HG02763 (cell line): ENCODE measurements at regions not wholly inside any gene's neighbourhood (a gene's known extent, or its start where the extent isn't known, plus 50 kb on each side); places are given as distances from the start of the nearest gene placed in this dataset.

Experiments used
- ATAC-seq: cut with Tn5 transposase; IDR thresholded peaks from one replicate; pipeline ENCODE4 v1.9.1; 2021; ENCODE audit warnings: mild to moderate bottlenecking, moderate library complexity; ENCODE audit not compliant: unreplicated experiment

DNA sequence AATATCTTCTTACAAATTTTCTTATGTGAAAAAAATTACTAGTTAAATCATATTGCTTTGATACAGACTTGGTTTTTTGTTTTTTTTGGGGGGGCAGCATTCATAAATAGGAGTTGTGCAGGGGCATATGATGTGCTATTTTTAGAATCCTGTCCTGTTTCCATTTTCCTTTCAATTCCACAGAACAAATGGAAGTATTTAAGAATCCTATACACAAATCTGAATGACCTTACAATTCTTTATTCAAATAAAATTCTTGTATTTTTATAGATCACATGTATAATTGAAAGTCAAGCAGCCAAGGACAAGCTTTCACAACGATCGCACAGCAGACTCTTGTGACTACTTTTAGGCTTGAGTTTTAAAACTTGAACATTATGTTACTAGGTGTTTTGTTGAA, 523.9 kb downstream of the ANKRD50 start:
- ATAC-seq, result no peak

DNA sequence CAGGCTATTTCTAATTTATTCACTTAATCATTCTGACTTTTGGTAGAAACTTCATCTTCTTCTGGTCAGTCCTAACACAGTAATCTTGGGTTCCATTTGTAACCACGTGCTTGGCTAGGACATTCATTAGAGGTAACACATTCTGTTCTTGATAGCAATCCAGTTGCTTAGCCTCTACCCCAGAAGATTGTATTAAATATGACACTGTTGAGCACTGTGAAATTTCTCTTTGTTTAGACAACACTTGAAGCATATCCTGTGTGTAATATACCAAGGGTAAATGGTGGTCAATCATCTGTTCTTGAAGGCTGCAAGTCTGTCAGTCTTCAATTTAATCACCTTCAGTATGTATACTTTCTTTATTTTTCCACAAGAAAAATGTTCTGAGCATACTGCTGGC, 523.0 kb downstream of the ANKRD50 start:
- no peak for ATAC-seq

DNA sequence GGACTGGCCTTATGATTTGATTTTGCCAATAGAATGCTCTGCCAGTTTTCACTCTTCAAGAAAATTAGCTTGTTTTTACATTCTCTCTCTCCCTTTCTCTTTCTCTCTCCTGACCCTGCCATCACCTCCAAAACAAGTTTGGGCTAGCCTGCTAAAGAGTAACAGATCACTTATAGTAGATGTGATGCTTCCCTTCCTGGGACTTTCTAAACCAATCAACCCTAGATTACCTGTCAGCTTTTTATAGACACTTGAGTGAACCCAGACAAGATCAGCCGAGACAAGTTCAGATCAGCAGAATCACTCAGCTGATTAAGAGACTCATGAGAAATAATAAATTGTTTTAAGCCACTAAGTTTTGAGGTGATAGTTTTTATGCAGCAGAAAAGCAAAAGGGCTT, 521.2 kb downstream of the ANKRD50 start:
- ATAC-seq, result no peak

DNA sequence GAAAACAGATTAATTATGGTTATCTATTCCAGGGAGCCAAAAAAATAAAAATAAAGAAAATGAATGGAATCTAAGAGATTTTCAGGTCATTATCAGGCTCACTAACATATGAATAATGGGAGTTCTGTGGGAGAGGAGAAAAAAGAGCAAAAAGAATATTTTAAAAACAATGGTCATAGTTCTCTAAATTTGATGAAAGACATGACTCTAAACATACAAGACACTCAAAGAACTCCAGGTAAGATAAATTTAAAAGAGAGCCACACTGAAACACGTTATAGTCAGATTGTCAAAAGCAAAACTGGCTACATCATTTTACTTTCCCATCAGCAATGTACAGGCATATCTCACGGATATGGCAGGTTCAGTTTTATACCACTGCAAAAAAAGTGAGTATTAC, 520.0 kb downstream of the ANKRD50 start:
- no peak for ATAC-seq

DNA sequence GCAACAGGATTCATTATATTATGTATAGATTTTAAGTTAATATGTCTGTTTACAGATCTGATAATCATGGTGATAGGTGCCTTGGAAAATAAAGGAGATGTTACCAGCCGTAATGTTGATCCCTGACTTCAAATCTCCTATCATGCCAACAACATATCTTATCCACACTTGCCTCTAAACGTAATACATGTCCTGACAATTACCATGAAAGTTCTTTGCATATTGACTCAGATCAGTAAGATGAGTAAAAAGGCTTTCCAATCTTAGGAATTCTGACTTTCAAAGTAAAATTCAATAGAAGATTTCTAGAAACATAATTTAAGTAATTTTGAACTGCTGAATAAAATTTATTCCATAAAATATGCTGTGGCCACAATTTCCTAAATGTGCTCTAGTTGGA, 513.3 kb downstream of the ANKRD50 start:
- no peak for ATAC-seq

DNA sequence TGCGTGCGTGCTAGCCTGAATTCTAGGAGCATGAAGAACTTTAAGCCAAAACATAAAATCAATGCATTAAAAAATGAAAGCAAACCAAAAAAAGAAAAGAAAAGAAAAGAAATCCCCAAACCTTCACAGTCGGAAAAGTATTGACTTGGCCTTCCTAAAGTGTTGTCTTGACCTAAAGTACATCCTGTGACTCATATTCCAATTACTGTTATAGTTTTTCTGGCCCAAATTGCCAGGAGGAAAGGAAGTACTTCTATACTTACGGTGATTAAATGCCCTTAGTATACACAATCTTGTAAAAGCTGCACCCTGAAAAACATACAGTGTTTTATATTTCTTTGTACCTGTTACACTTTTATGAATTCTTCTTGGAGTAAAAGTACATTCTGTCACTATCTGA, 512.8 kb downstream of the ANKRD50 start:
- ATAC-seq, result no peak

DNA sequence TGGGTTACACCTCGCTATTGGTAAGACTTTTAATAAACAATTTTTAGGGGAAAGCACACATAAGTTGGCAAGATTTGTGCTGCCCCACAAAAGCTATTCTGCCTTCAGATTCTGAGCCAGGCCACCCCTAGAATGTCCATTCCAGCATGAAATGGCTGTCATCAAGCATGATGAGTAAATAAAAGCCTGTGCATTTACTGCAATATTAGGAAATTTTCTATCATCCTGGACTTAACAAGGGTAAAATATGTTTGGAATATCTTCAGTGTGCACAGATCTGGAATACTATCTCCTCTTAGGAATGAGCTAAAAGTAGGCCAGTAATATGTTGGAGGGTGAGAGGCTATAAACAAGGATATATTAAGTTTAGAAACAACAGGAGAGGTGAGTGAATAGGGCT, 510.9 kb downstream of the ANKRD50 start:
- ATAC-seq, result no peak

DNA sequence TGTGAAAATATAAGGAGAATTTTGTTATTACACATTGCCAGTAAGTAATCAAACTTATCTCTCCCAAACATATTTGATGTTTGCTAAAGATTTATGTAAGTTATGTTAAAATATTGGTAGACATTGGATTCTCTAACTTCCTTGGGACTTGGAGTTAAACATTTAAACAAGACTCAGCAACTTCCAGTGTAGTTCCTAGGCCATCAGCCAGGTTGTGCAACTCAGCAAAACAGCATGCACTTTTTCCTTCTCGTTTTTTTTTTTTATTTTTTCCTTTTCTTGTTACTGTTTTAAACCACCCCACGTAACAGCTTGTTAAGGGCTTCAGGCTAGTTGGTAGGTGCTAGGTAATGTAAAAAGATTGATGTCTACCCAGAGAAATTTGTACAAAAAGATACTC, 510.4 kb downstream of the ANKRD50 start:
- ATAC-seq, result no peak

DNA sequence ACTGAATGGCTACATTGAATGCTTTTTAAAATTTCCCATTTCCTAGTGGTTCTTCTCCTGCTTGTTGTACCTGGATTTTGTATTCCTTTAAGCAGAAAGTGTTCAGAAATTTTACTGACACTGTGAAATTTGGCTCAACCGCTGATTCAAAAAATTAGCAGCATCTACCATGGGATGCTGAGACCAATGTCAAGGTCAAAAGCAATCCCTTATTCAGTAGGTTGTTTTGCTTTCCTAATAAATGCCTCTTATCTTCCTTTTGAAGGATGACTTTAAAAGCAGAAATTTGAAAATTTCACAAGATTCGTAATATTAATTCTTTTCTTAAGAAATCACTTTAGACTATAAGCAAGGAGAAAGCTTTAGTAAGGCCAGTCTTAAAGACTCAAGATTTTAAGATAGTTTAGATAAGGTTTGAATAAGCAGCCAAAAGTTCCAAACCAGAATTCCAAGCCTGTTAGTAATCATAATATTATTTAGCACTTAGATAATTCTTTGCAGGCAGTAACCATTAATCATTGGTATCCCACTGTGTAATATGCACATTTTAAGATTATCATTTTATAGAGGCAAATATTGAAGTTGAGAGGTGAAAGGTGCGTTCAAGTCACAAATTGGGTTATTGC, 508.8 kb downstream of the ANKRD50 start:
- no peak for ATAC-seq

DNA sequence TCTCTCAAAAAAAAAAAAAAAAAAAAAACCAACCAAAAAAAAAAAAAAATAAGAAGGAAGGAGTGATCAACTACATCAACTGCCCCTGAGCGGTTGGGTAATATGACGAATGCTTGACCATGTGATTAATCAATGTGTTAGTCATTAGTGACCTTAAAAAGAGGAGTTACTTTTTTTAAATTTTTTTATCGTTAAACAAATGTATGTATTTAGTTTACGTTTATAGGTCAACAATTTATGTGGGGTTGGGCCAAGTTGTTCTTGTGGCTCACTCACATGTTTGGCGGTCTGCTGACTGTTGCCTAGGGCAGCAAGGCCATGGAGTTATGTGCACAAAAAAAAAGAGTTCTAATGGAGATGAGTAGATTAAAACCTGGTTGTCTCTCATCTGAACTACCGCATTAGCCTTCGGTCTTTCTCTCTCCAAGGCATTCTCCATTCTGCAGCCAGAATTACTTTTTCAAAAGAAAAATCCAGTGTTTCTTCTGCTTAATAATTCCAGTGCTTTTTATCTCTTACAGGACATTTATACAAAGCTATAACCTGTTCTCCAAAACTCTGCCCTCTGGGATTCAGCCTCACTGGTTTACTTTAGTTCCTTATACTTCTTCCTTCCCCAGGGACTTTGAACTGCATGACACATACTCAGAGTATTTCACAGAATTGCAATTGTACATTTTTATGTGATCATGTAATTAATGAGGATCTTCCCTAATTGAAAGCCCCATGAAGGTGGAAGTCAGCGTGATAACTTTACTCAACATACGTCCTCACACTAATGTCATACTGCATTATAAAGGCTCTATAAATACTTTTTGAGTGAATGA, 505.5 kb downstream of the ANKRD50 start:
- ATAC-seq, result no peak

DNA sequence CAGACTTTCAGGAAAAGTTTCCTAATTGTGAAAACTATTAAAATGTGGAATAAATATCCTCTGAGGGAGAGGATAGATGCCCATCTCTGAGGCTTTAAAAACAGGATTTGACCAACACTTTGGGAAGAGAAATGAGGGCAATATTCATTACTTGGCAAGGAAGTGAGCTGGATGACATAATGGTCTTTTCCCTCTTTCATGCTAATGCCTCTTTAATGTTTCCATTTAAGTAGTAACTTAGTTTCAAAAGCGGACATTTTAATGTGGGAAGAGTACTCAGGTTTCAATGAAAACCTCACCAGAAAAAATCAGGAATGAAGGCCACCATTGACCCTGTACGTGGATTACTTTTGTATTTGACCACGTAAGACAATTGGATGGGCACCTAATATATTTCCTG, 503.3 kb downstream of the ANKRD50 start:
- ATAC-seq, result no peak

DNA sequence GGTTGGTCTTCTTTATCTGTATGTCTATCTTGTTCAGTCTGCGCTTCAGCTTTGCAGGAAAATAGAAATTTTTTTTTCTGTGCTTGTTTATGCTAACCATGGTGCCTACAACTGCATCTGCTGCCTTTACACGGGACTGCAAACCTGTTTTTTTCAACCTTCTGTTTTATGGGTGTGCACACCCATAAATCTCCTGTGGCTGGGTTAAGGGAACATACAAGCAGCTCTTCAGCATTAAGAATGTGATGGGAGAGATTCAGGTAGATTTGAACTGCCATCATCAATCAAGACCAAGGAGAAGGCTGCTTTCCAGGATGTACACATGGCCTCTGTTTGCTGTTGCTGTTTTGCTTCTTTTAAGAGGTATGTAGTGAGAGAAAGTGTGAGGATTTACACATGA, 502.9 kb downstream of the ANKRD50 start:
- ATAC-seq, result no peak

DNA sequence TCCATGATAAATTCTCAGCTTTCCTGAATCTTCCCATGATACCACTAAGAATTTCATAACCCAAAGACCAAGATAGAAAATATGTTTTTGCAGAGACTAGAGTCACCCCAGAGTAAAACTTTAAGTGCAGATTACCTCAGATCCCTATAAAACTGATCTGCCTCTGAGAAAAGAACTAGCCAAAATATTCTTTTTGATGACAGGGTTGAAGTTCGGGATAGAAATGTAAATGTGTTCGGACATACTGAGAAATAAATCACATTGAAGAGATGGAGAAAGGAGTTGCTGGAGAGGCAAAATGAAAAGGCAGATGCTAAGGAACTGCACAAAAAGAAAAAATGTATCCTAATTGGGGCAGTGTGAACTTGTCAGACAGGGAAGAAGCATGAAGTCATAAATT, 501.8 kb downstream of the ANKRD50 start:
- ATAC-seq, result no peak

DNA sequence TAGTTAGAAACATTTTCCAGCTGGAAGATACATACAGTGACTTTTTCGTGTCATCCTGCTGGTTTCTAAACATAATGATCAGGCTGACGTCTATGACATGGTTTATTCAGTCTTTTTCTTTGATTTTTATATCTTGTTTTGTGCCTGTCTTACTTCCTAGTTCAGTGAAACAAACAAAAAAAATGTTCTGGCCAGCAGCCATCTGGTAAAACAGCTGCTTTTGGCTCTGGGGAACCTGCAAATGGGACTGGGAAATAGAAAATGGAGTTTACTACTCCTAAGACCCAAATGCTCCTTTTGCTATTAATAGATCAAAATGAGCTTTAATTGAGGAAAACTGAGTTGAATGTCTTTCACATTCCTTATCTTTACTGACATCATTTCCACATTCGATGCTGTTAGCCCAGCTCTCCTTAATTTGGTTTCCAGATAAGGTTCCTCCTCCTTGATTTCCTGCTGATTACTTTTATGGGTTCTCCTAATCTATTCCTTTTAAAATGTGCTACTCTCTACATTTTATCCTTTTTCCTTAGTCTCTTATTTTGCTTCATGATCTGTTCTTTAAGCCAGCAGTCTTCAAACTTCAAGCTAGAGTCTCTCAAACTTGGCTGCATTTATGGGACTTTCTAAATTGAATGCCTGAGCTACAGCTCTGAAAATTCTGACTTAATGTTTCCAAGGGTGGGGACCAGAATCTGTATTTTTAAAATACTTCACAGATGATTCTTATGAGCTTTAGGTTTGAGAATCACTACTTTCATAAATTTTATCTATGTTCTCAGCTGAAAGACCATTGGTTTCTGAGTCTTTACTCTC, 499.5 kb downstream of the ANKRD50 start:
- no peak for ATAC-seq

DNA sequence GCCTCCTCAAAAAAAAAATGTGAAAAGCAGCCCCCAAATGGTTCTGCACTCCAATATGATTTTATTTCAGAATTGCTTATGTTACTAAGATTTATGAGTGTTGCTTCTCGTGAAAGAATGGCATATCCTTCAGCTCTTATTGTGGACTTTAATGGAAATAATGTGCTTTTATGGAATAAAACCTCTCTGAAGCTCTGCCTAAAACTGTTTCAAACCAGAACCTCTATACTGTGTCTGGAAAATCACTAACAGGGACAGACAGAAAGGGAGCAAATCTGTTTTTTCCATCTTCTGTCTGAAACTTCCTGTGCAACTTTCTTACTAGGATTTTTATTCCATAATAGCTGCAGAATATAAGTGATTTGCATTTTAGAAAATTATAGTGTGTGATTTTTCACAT, 493.1 kb downstream of the ANKRD50 start:
- ATAC-seq, result no peak

DNA sequence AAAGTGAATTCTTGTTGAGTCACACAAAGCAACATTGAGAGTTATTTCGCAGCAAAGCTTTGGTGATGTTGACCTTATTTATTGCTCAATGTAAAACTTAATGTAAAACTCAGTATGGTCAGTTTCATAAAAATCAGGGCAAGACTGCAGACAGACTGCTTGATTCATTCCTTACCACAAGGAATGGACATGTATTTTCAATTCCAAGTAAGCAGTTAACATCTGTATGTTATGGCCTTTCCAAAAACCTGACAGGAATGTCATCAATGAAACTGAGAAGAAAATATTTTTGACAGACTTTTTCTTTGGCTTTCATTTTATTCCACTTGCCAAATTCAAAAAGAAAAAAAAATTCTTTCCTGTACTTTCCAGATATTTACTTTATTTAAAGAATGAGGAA, 488.3 kb downstream of the ANKRD50 start:
- ATAC-seq, result no peak

DNA sequence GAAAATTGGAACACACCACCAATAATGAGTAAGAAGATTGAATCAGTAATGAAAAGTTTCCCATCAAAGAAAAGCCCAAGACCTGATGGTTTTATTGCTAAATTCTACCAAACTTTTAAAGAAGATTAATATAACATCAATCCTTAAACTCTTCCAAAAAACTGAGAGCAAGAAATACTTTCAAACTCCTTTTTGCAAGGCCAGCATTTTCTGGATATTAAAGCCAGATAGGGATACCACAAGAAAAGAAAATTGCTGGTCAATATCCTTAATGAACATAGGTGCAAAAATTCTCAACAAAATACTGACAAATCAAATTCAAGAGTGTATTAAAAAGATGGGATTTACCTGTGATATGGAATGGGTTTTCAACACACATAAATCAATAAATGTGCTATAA, 484.6 kb downstream of the ANKRD50 start:
- ATAC-seq, result no peak

DNA sequence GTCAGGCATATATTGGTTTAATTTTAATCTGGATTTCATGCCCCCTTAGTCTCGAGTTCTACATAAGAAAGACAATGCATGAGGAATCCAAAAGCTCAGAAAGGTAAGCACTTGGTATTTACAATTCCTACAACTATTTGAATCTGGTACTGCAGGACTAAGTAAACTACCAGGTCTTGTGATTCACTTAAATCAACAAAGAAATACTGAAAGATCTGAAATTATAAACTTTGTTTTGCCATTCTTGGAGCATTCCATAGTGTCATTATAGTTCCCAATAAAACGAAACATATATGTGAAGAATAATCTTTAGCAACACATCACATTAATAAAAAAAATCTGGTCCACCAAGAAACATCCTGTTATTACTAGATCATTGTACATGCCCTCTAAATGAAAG, 482.3 kb downstream of the ANKRD50 start:
- no peak for ATAC-seq

DNA sequence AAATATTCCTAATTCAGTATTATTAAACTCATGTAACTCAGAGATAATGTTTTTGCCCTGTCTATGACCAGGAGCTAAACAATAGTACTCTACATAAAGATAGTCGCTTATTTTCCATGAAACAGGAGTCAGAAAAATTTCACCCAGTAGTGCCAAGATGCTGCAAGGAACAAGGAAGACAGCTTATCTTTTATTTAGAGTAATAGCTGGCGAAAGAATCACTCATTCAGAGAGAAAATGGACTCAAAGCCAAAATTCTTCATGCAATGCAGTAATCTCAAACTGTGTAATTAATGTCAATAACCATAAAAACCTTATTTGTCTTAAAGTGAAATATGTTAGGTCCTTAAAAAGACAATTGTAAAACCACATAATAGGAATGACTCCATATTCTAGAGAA, 477.8 kb downstream of the ANKRD50 start:
- ATAC-seq, result no peak

DNA sequence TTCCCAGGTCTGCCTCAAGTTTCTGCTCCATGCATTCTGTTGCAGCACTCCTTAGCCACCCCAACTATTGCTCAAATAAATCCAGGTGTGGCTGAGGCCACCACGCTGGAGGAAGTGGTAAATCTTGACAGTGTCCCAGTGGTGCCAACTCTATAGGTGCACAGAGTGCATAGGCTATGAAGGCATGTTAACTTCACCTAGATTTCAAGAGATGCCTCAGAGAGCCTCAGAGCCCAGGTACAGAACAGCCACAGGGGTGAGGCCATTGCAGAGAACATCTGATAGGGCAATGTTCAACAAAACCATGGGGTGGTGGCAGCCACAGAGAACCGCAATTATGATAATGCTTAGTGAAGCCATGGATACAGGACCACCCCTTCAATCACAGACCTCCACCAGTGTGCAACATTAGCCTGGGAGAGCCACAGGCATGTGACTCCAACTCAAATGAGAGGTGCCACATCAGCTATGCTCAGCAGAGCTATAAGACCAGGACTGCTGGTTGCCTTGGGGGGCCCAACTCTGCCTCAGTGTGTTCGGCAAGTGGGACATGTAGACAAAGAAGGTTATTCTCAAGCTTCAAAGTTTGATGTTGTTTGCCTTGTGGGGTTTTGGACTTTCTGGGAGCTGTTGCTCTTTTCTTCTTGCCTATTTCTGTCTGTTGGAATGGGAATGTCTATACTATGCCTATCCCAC, 468.7 kb downstream of the ANKRD50 start:
- ATAC-seq, result no peak

DNA sequence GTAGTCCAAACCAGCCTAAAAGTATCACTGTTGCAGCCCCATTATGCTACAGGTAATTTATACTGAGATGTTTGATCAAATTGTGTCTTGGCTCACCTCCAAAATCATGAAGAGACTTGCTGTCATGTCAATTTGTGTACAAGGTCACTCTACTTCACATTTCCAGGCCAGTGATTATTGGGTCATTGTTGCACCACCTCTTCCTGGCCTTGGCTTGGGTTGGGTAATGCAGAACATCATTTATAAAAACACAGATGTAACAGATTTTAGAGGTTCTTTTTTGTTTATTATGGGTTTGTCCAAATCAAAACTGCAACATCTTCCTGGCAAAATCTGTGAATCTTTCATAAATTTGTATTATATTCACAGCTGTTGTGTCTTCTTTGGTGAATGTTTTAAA, 459.5 kb downstream of the ANKRD50 start:
- ATAC-seq, result no peak
